ENCODE measurements at regions not wholly inside any gene's neighbourhood (a gene's known extent, or its start where the extent isn't known, plus 50 kb on each side); places are given as distances from the start of the nearest gene placed in this dataset.
"Not testable (repeated sequence)": the region's sequence is repeated elsewhere in the genome, so short reads cannot be mapped to it uniquely, and the experiment has no call there.

GRCh38 chr10:81569488-81569887, 305.5 kb upstream of the NRG3 start:
- H3K4me3 ChIP-seq = no peak overlapping the region
- no peak overlapping the region for H3K9ac ChIP-seq (ENCODE audit: insufficient read length)
- DNase-seq (ENCODE audit: low read depth, low spot score) = no peak
- TF ChIP-seq FOXP2 (optimal IDR thresholded peaks at IDR 0.05; ENCODE audit: control extremely low read depth, extremely low read length, insufficient read depth) = no peak
- no peaks in the 10 kb centered on the region for H3K36me3 ChIP-seq (ENCODE audit: insufficient read depth, low read length)
- no peaks in the 10 kb centered on the region for H3K9me3 ChIP-seq (ENCODE audit: low read depth, low read length)
- no peak overlapping the region for H3K27ac ChIP-seq

GRCh38 chr10:81570349-81570748, 304.6 kb upstream of the NRG3 start:
- no peak for DNase-seq (ENCODE audit: low read depth, low spot score)
- Histone ChIP-seq H3K9ac (ENCODE audit: insufficient read length) (no peak overlapping the region), H3K36me3 (ENCODE audit: insufficient read depth, low read length) (no peaks in the 10 kb centered on the region), H3K27ac (no peak overlapping the region), H3K4me3 (no peak overlapping the region), H3K9me3 (ENCODE audit: low read depth, low read length) (no peaks in the 10 kb centered on the region)
- no peak for TF ChIP-seq POLR2AphosphoS5 (IDR thresholded peaks at IDR 0.05; ENCODE audit: borderline replicate concordance, low read depth, low read length)
- TF ChIP-seq EZH2 (IDR thresholded peaks at IDR 0.05) = no peak
- no peak for TF ChIP-seq FOXP2 (optimal IDR thresholded peaks at IDR 0.05; ENCODE audit: control extremely low read depth, extremely low read length, insufficient read depth)

GRCh38 chr10:81570878-81571794, 303.9 kb upstream of the NRG3 start:
- Histone ChIP-seq H3K9ac (ENCODE audit: insufficient read length) (no peak overlapping the region), H3K4me3 (no peak overlapping the region), H3K27ac (no peak overlapping the region), H3K9me3 (ENCODE audit: low read depth, low read length) (no peaks in the 10 kb centered on the region), H3K36me3 (ENCODE audit: insufficient read depth, low read length) (no peaks in the 10 kb centered on the region)
- no peak for TF ChIP-seq FOXP2 (optimal IDR thresholded peaks at IDR 0.05; ENCODE audit: control extremely low read depth, extremely low read length, insufficient read depth)
- TF ChIP-seq POLR2AphosphoS5 (IDR thresholded peaks at IDR 0.05; ENCODE audit: borderline replicate concordance, low read depth, low read length) = no peak
- TF ChIP-seq EZH2 (IDR thresholded peaks at IDR 0.05) = no peak
- no peak for DNase-seq (ENCODE audit: low read depth, low spot score)

GRCh38 chr10:81575036-81575435, 300.0 kb upstream of the NRG3 start:
- no peaks in the 10 kb centered on the region for H3K36me3 ChIP-seq (ENCODE audit: insufficient read depth, low read length)
- no peaks in the 10 kb centered on the region for H3K9me3 ChIP-seq (ENCODE audit: low read depth, low read length)
- no peak overlapping the region for H3K27ac ChIP-seq
- TF ChIP-seq POLR2AphosphoS5 (IDR thresholded peaks at IDR 0.05; ENCODE audit: borderline replicate concordance, low read depth, low read length) = no peak
- no peak for TF ChIP-seq EZH2 (IDR thresholded peaks at IDR 0.05)
- no peak for TF ChIP-seq FOXP2 (optimal IDR thresholded peaks at IDR 0.05; ENCODE audit: control extremely low read depth, extremely low read length, insufficient read depth)
- no peak for DNase-seq (ENCODE audit: low read depth, low spot score)
- H3K4me3 ChIP-seq = no peak overlapping the region
- H3K9ac ChIP-seq (ENCODE audit: insufficient read length) = no peak overlapping the region

- DNase-seq (ENCODE audit: low read depth, low spot score) = no peak
- Histone ChIP-seq H3K27ac (no peak overlapping the region), H3K9me3 (ENCODE audit: low read depth, low read length) (no peaks in the 10 kb centered on the region), H3K4me3 (no peak overlapping the region), H3K9ac (ENCODE audit: insufficient read length) (no peak overlapping the region), H3K36me3 (ENCODE audit: insufficient read depth, low read length) (no peaks in the 10 kb centered on the region)
- TF ChIP-seq POLR2AphosphoS5 (IDR thresholded peaks at IDR 0.05; ENCODE audit: borderline replicate concordance, low read depth, low read length) = no peak
- TF ChIP-seq FOXP2 (optimal IDR thresholded peaks at IDR 0.05; ENCODE audit: control extremely low read depth, extremely low read length, insufficient read depth) = no peak
- no peak for TF ChIP-seq EZH2 (IDR thresholded peaks at IDR 0.05)
Measured at GRCh38 chr10:81576336-81576735, 298.7 kb upstream of the NRG3 start.

GRCh38 chr10:81594991-81595390, 280.0 kb upstream of the NRG3 start:
- Histone ChIP-seq H3K4me3 (no peak overlapping the region), H3K9me3 (ENCODE audit: low read depth, low read length) (no peaks in the 10 kb centered on the region), H3K36me3 (ENCODE audit: insufficient read depth, low read length) (no peaks in the 10 kb centered on the region), H3K27ac (no peak overlapping the region), H3K9ac (ENCODE audit: insufficient read length) (no peak overlapping the region)
- TF ChIP-seq POLR2AphosphoS5 (IDR thresholded peaks at IDR 0.05; ENCODE audit: borderline replicate concordance, low read depth, low read length) (no peak), FOXP2 (optimal IDR thresholded peaks at IDR 0.05; ENCODE audit: control extremely low read depth, extremely low read length, insufficient read depth) (no peak), EZH2 (IDR thresholded peaks at IDR 0.05) (no peak)
- DNase-seq (ENCODE audit: low read depth, low spot score) = no peak

- no peaks in the 10 kb centered on the region for H3K36me3 ChIP-seq (ENCODE audit: insufficient read depth, low read length)
- no peaks in the 10 kb centered on the region for H3K9me3 ChIP-seq (ENCODE audit: low read depth, low read length)
- no peak overlapping the region for H3K27ac ChIP-seq
- no peak overlapping the region for H3K9ac ChIP-seq (ENCODE audit: insufficient read length)
- DNase-seq (ENCODE audit: low read depth, low spot score) = no peak
- no peak for TF ChIP-seq EZH2 (IDR thresholded peaks at IDR 0.05)
- TF ChIP-seq FOXP2 (optimal IDR thresholded peaks at IDR 0.05; ENCODE audit: control extremely low read depth, extremely low read length, insufficient read depth) = no peak
- no peak for TF ChIP-seq POLR2AphosphoS5 (IDR thresholded peaks at IDR 0.05; ENCODE audit: borderline replicate concordance, low read depth, low read length)
- H3K4me3 ChIP-seq = no peak overlapping the region
Measured at GRCh38 chr10:81600185-81600584, 274.8 kb upstream of the NRG3 start.

- Histone ChIP-seq H3K9me3 (ENCODE audit: low read depth, low read length) (no peaks in the 10 kb centered on the region), H3K36me3 (ENCODE audit: insufficient read depth, low read length) (no peaks in the 10 kb centered on the region), H3K4me3 (no peak overlapping the region), H3K9ac (ENCODE audit: insufficient read length) (no peak overlapping the region), H3K27ac (no peak overlapping the region)
- DNase-seq (ENCODE audit: low read depth, low spot score) = no peak
- TF ChIP-seq POLR2AphosphoS5 (IDR thresholded peaks at IDR 0.05; ENCODE audit: borderline replicate concordance, low read depth, low read length) = no peak
- TF ChIP-seq EZH2 (IDR thresholded peaks at IDR 0.05) = no peak
- TF ChIP-seq FOXP2 (optimal IDR thresholded peaks at IDR 0.05; ENCODE audit: control extremely low read depth, extremely low read length, insufficient read depth) = no peak
Measured at GRCh38 chr10:81603106-81603620, 271.8 kb upstream of the NRG3 start.

- not testable (repeated sequence) for H3K9me3 ChIP-seq (ENCODE audit: low read depth, low read length); H3K4me3 ChIP-seq; H3K27ac ChIP-seq; DNase-seq (ENCODE audit: low read depth, low spot score); H3K36me3 ChIP-seq (ENCODE audit: insufficient read depth, low read length); H3K9ac ChIP-seq (ENCODE audit: insufficient read length)
Measured at GRCh38 chr10:81644485-81644884, 230.5 kb upstream of the NRG3 start.
